CD4-positive, CD25-positive, alpha-beta regulatory T cell (primary cell): ENCODE measurements at regions not wholly inside any gene's neighbourhood (a gene's known extent, or its start where the extent isn't known, plus 50 kb on each side); places are given as distances from the start of the nearest gene placed in this dataset.

ENCODE experiments used
- ATAC-seq, 2 donors: fragments of 150-1000 bp; cut with Tn5 transposase; one replicate each; pipeline ENCODE4 v1.10.0; 2021; ENCODE audit warnings: low read depth in 2 of 2, moderate number of reproducible peaks in 2 of 2, moderate library complexity in 1 of 2
- DNase-seq, 3 donors: peaks; one replicate each; pipeline versions ENCODE4 v3.0.0 to v3.0.0-alpha.2; 2012 to 2022; ENCODE audit warnings: mixed read lengths in 1 of 3
- H3K27ac ChIP-seq: one replicate; pipeline ENCODE4 v1.7.0; 2013; ENCODE audit warnings: mild to moderate bottlenecking, low read length; ENCODE audit not compliant: insufficient read depth, poor library complexity, severe bottlenecking
- H3K27me3 ChIP-seq: one replicate; pipeline ENCODE4 v1.7.0; 2013; ENCODE audit warnings: low read length; ENCODE audit not compliant: control insufficient read depth, insufficient read depth
- H3K36me3 ChIP-seq: one replicate; pipeline ENCODE4 v1.7.0; 2013; ENCODE audit warnings: mild to moderate bottlenecking, low read length, moderate library complexity; ENCODE audit not compliant: control insufficient read depth, insufficient read depth
- H3K4me1 ChIP-seq: 2 replicates; pipeline ENCODE4 v1.7.0; 2013; ENCODE audit warnings: mild to moderate bottlenecking, low read length; ENCODE audit not compliant: insufficient read depth, control insufficient read depth, poor library complexity, severe bottlenecking
- H3K4me3 ChIP-seq: one replicate; pipeline ENCODE4 v1.7.0; 2013; ENCODE audit warnings: low read depth, mild to moderate bottlenecking, low read length, moderate library complexity
- H3K9me3 ChIP-seq, 2 experiments: 1 replicate in 1 of 2; 2 replicates in 1 of 2; pipeline ENCODE4 v1.7.0; 2013; ENCODE audit warnings: low read length in 2 of 2, mild to moderate bottlenecking in 1 of 2, moderate library complexity in 1 of 2; ENCODE audit not compliant: control insufficient read depth in 2 of 2
- H3K27ac Mint-ChIP-seq, 3 donors: one replicate each; pipeline ENCODE4 v1.8.0; 2020 to 2022; ENCODE audit warnings: mild to moderate bottlenecking in 3 of 3, mixed read lengths in 3 of 3, moderate library complexity in 2 of 3
- H3K27me3 Mint-ChIP-seq: one replicate; pipeline ENCODE4 v1.8.0; 2022; ENCODE audit warnings: mild to moderate bottlenecking, mixed read lengths
- H3K36me3 Mint-ChIP-seq: one replicate; pipeline ENCODE4 v1.8.0; 2020; ENCODE audit warnings: mixed read lengths
- H3K4me1 Mint-ChIP-seq, 4 donors: one replicate each; pipeline ENCODE4 v1.8.0; 2020 to 2022; ENCODE audit warnings: mixed read lengths in 4 of 4, mild to moderate bottlenecking in 1 of 4
- H3K4me3 Mint-ChIP-seq, 4 donors: one replicate each; pipeline ENCODE4 v1.8.0; 2020 to 2022; ENCODE audit warnings: mild to moderate bottlenecking in 4 of 4, mixed read lengths in 4 of 4, moderate library complexity in 3 of 4
- H3K9me3 Mint-ChIP-seq, 7 donors: one replicate each; pipeline ENCODE4 v1.8.0; 2020 to 2022; ENCODE audit warnings: mixed read lengths in 7 of 7, mild to moderate bottlenecking in 3 of 7, moderate library complexity in 2 of 7

- H3K27me3 Mint-ChIP-seq: peaks cover 30% of the 10 kb centered on the region
- H3K36me3 Mint-ChIP-seq: no peaks in the 10 kb centered on the region
- no peak overlapping the region for H3K27ac Mint-ChIP-seq
- Histone ChIP-seq H3K4me1 (no peaks in the 10 kb centered on the region), H3K9me3 (no peaks in the 10 kb centered on the region), H3K27ac (no peak overlapping the region), H3K36me3 (no peaks in the 10 kb centered on the region), H3K4me3 (no peak overlapping the region), H3K27me3 (peaks cover 8% of the 10 kb centered on the region)
- peaks cover 0 to 2% (median 0%) of the 10 kb centered on the region in 4 donors for H3K4me1 Mint-ChIP-seq
- peaks cover 0 to 6% (median 2%) of the 10 kb centered on the region in 7 donors for H3K9me3 Mint-ChIP-seq
- ATAC-seq (peak in 1 of 2 donors; percentile 25), DNase-seq (no peak)
- H3K4me3 Mint-ChIP-seq: no peak overlapping the region
These were observed 249.2 kb downstream of the OPA1 start for GRCh38 chr3:193842029-193842798.

GRCh38 chr3:193842832-193843473 lies 249.9 kb downstream of the OPA1 start:
- no peak overlapping the region for H3K4me3 Mint-ChIP-seq
- Histone ChIP-seq H3K4me3 (no peak overlapping the region), H3K4me1 (no peaks in the 10 kb centered on the region), H3K9me3 (no peaks in the 10 kb centered on the region), H3K27ac (no peak overlapping the region), H3K27me3 (peaks cover 8% of the 10 kb centered on the region), H3K36me3 (no peaks in the 10 kb centered on the region)
- H3K27ac Mint-ChIP-seq: no peak overlapping the region
- no peaks in the 10 kb centered on the region for H3K36me3 Mint-ChIP-seq
- peaks cover 33% of the 10 kb centered on the region for H3K27me3 Mint-ChIP-seq
- H3K4me1 Mint-ChIP-seq: peaks cover 0 to 2% (median 0%) of the 10 kb centered on the region in 4 donors
- peaks cover 0 to 6% (median 2%) of the 10 kb centered on the region in 7 donors for H3K9me3 Mint-ChIP-seq
- DNase-seq (no peak), ATAC-seq (peak in 1 of 2 donors; percentile 24)

- Histone ChIP-seq H3K27me3 (peaks cover 8% of the 10 kb centered on the region), H3K4me3 (no peak overlapping the region), H3K36me3 (no peaks in the 10 kb centered on the region), H3K27ac (no peak overlapping the region), H3K4me1 (no peaks in the 10 kb centered on the region), H3K9me3 (no peaks in the 10 kb centered on the region)
- Mint-ChIP-seq H3K9me3 (peaks cover 0 to 6% (median 2%) of the 10 kb centered on the region in 7 donors), H3K27ac (no peak overlapping the region), H3K4me3 (no peak overlapping the region), H3K4me1 (peaks cover 0 to 2% (median 0%) of the 10 kb centered on the region in 4 donors), H3K27me3 (peaks cover 31% of the 10 kb centered on the region), H3K36me3 (no peaks in the 10 kb centered on the region)
- no peak for ATAC-seq
- DNase-seq: no peak
These were observed 250.7 kb downstream of the OPA1 start for GRCh38 chr3:193843474-193844301.

GRCh38 chr3:193844472-193844871 lies 251.5 kb downstream of the OPA1 start:
- Histone ChIP-seq H3K27me3 (peaks cover 8% of the 10 kb centered on the region), H3K4me3 (no peak overlapping the region), H3K4me1 (no peaks in the 10 kb centered on the region), H3K36me3 (no peaks in the 10 kb centered on the region), H3K9me3 (no peaks in the 10 kb centered on the region), H3K27ac (no peak overlapping the region)
- DNase-seq: no peak
- Mint-ChIP-seq H3K9me3 (peaks cover 0 to 6% (median 2%) of the 10 kb centered on the region in 7 donors), H3K36me3 (no peaks in the 10 kb centered on the region), H3K27me3 (peaks cover 27% of the 10 kb centered on the region), H3K4me3 (no peak overlapping the region), H3K4me1 (peaks cover 0 to 2% (median 0%) of the 10 kb centered on the region in 4 donors), H3K27ac (no peak overlapping the region)
- no peak for ATAC-seq

GRCh38 chr3:193845144-193845543 lies 252.1 kb downstream of the OPA1 start:
- DNase-seq (no peak), ATAC-seq (no peak)
- Mint-ChIP-seq H3K9me3 (peaks cover 0 to 6% (median 2%) of the 10 kb centered on the region in 7 donors), H3K27ac (no peak overlapping the region), H3K36me3 (no peaks in the 10 kb centered on the region), H3K4me3 (no peak overlapping the region), H3K27me3 (peaks cover 27% of the 10 kb centered on the region), H3K4me1 (peaks cover 0 to 2% (median 0%) of the 10 kb centered on the region in 4 donors)
- peaks cover 8% of the 10 kb centered on the region for H3K27me3 ChIP-seq
- no peaks in the 10 kb centered on the region for H3K9me3 ChIP-seq
- no peaks in the 10 kb centered on the region for H3K4me1 ChIP-seq
- no peak overlapping the region for H3K27ac ChIP-seq
- no peaks in the 10 kb centered on the region for H3K36me3 ChIP-seq
- no peak overlapping the region for H3K4me3 ChIP-seq

- DNase-seq: no peak
- Mint-ChIP-seq H3K9me3 (peaks cover 0 to 2% (median 2%) of the 10 kb centered on the region in 7 donors), H3K4me1 (peaks cover 0 to under 1% (median 0%) of the 10 kb centered on the region in 4 donors), H3K36me3 (no peaks in the 10 kb centered on the region), H3K27me3 (peaks cover 22% of the 10 kb centered on the region), H3K4me3 (no peak overlapping the region), H3K27ac (no peak overlapping the region)
- Histone ChIP-seq H3K27me3 (peaks cover 4% of the 10 kb centered on the region), H3K36me3 (no peaks in the 10 kb centered on the region), H3K4me3 (no peak overlapping the region), H3K27ac (no peak overlapping the region), H3K9me3 (no peaks in the 10 kb centered on the region), H3K4me1 (no peaks in the 10 kb centered on the region)
- ATAC-seq: no peak
These were observed 253.6 kb downstream of the OPA1 start for GRCh38 chr3:193846569-193846968.

- H3K9me3 ChIP-seq: no peaks in the 10 kb centered on the region
- no peak overlapping the region for H3K27ac Mint-ChIP-seq
- no peaks in the 10 kb centered on the region for H3K36me3 Mint-ChIP-seq
- no peaks in the 10 kb centered on the region for H3K4me1 ChIP-seq
- H3K27me3 Mint-ChIP-seq: peaks cover 24% of the 10 kb centered on the region
- no peaks in the 10 kb centered on the region for H3K4me1 Mint-ChIP-seq
- no peak overlapping the region for H3K4me3 ChIP-seq
- no peak overlapping the region for H3K4me3 Mint-ChIP-seq
- no peak overlapping the region for H3K27ac ChIP-seq
- H3K36me3 ChIP-seq: no peaks in the 10 kb centered on the region
- no peaks in the 10 kb centered on the region for H3K27me3 ChIP-seq
- peaks cover 0 to 2% (median 2%) of the 10 kb centered on the region in 7 donors for H3K9me3 Mint-ChIP-seq
- DNase-seq: no peak
- ATAC-seq: no peak
These were observed 254.4 kb downstream of the OPA1 start for GRCh38 chr3:193847402-193847801.
